ENCODE measurements at regions not wholly inside any gene's neighbourhood (a gene's known extent, or its start where the extent isn't known, plus 50 kb on each side); places are given as distances from the start of the nearest gene placed in this dataset.

DNA sequence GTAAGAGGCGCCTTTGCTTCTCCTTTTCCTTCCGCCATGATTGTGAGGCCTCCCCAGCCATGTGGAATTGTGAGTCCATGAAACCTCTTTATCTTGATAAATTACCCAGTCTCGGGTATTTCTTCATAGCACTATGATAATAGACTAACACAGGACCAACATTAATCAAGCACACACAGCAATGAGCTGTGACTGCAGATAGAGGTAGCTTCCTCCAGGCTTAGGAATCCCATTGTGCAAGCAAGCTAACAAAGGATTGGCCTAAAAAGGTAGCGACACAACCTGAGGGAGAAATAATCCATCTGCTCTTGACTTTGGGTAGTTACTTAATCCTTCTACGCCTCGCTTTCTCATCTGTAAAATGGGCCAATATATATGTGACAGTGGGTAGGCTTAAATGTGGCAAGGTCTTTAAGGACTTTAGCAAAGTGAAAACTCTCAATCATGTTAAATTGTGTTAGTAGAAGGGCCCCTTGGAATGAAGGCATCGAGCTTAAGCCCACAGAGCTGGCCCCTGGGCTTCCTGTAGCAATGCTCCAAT, 393.6 kb downstream of the SOX9 start:
- no peaks in the 10 kb centered on the region for H3K27me3 Mint-ChIP-seq (ENCODE audit: insufficient read depth, unreplicated experiment)
- Histone ChIP-seq H3K9me3 (no peaks in the 10 kb centered on the region), H3K4me3 (ENCODE audit: low read depth, low read length) (no peak overlapping the region), H3K27me3 (replicated peaks; ENCODE audit: control insufficient read depth, insufficient read depth, low read length) (no peaks in the 10 kb centered on the region), H3K4me1 (peaks cover 37% of the 10 kb centered on the region), H3K36me3 (ENCODE audit: control insufficient read depth, insufficient read depth, low read length) (no peaks in the 10 kb centered on the region)
- intact Hi-C loops (cut with micrococcal nuclease; ENCODE audit: unreplicated experiment), result no loop called here
- H3K4me1 Mint-ChIP-seq (ENCODE audit: low read depth, unreplicated experiment), result peaks cover 27% of the 10 kb centered on the region
- ChIA-PET CTCF (no interaction called here), POLR2A (no interaction called here)
- peak overlapping the region; percentile 67 for H3K27ac Mint-ChIP-seq (ENCODE audit: unreplicated experiment)
- BruUV-seq (replicated peaks), result no TSS peak
- TF ChIP-seq, protein P1, sequence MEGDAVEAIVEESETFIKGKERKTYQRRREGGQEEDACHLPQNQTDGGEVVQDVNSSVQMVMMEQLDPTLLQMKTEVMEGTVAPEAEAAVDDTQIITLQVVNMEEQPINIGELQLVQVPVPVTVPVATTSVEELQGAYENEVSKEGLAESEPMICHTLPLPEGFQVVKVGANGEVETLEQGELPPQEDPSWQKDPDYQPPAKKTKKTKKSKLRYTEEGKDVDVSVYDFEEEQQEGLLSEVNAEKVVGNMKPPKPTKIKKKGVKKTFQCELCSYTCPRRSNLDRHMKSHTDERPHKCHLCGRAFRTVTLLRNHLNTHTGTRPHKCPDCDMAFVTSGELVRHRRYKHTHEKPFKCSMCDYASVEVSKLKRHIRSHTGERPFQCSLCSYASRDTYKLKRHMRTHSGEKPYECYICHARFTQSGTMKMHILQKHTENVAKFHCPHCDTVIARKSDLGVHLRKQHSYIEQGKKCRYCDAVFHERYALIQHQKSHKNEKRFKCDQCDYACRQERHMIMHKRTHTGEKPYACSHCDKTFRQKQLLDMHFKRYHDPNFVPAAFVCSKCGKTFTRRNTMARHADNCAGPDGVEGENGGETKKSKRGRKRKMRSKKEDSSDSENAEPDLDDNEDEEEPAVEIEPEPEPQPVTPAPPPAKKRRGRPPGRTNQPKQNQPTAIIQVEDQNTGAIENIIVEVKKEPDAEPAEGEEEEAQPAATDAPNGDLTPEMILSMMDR (IDR thresholded peaks at IDR 0.05; ENCODE audit: insufficient read depth in 1 of 2, low read depth in 1 of 2, low read length in 1 of 2, severe bottlenecking in 1 of 2, unreplicated experiment in 1 of 2), result no peak
- H3K9me3 Mint-ChIP-seq (ENCODE audit: unreplicated experiment), result no peaks in the 10 kb centered on the region
- no peak overlapping the region for H3K4me3 Mint-ChIP-seq (ENCODE audit: unreplicated experiment)
- no peaks in the 10 kb centered on the region for H3K36me3 Mint-ChIP-seq (ENCODE audit: insufficient read depth, unreplicated experiment)
- DNase-seq, result no peak

DNA sequence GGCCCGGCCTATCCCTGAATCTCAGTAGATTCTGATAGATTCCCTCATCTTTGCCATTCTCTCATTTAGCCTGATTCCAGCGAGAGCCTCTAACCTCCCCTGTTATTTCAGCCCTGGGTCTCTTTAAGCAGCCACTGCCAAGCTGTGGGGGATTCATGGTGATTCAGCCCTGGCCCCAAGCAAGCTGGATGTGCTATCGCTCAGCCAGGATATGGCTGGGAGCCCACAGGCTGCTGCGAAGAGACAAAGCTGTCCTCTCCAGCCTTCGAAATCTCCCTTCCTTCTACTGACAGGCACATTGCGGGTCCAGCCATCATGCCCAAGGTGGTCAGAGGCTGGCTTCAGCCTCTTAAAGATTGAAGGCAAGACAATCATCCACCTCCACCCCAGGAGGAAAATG, 394.1 kb downstream of the SOX9 start:
- no peaks in the 10 kb centered on the region for H3K36me3 ChIP-seq (ENCODE audit: control insufficient read depth, insufficient read depth, low read length)
- H3K4me3 ChIP-seq (ENCODE audit: low read depth, low read length), result no peak overlapping the region
- no TSS peak for BruUV-seq (replicated peaks)
- H3K27me3 ChIP-seq (replicated peaks; ENCODE audit: control insufficient read depth, insufficient read depth, low read length), result no peaks in the 10 kb centered on the region
- ChIA-PET POLR2A (no interaction called here), CTCF (no interaction called here)
- TF ChIP-seq, protein P1 (IDR thresholded peaks at IDR 0.05; ENCODE audit: insufficient read depth in 1 of 2, low read depth in 1 of 2, low read length in 1 of 2, severe bottlenecking in 1 of 2, unreplicated experiment in 1 of 2), result no peak
- intact Hi-C loops (cut with micrococcal nuclease; ENCODE audit: unreplicated experiment), result loop anchor here (5.0 kb wide), 1 partner anchor 393 kb away; the partner anchor contains the start of gene SOX9
- no peaks in the 10 kb centered on the region for H3K9me3 ChIP-seq
- no peak overlapping the region for H3K4me3 Mint-ChIP-seq (ENCODE audit: unreplicated experiment)
- H3K4me1 ChIP-seq, result peaks cover 41% of the 10 kb centered on the region
- no peaks in the 10 kb centered on the region for H3K27me3 Mint-ChIP-seq (ENCODE audit: insufficient read depth, unreplicated experiment)
- H3K4me1 Mint-ChIP-seq (ENCODE audit: low read depth, unreplicated experiment), result peaks cover 27% of the 10 kb centered on the region
- H3K9me3 Mint-ChIP-seq (ENCODE audit: unreplicated experiment), result no peaks in the 10 kb centered on the region
- H3K27ac Mint-ChIP-seq (ENCODE audit: unreplicated experiment), result peak overlapping the region; percentile 67
- no peaks in the 10 kb centered on the region for H3K36me3 Mint-ChIP-seq (ENCODE audit: insufficient read depth, unreplicated experiment)
- DNase-seq, result no peak

DNA sequence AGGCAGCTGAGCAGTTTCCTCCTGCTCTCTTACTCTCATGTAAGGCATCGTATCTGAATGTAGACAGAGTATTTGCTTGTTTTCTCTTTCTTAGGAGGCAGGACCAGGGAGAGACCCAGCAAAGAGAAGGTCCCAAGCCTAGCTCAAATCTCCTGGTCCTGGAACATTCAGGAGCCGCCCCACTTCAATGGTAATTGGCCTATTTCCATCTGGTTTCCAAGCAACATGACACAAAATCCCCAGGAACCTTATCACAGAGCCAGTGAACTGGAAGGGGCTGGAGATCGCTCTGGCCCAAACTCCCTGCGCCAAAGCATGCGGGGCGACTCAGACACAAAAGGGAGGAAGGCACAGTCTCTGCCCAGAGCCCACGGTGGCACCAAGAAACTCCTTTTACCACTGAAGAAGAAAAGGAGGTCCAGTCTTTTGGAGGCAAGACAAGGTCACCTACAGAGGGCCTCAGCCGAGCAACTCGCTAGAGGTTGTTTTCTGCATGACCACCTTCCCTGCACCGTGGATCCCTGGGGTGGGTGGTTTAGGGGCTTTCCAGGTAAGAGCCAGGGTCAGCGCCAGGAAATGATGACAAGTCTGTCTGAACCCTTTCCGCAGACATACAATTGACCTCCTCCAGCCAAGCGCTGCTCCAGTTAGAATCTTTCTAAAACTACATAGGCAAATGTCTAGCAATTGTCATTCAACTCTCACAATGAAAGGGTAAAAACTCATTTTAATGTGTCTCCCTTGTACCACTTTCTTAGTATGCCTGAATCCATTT, 394.7 kb downstream of the SOX9 start:
- H3K9me3 ChIP-seq, result no peaks in the 10 kb centered on the region
- Mint-ChIP-seq H3K4me1 (ENCODE audit: low read depth, unreplicated experiment) (peaks cover 27% of the 10 kb centered on the region), H3K36me3 (ENCODE audit: insufficient read depth, unreplicated experiment) (no peaks in the 10 kb centered on the region), H3K9me3 (ENCODE audit: unreplicated experiment) (no peaks in the 10 kb centered on the region), H3K27me3 (ENCODE audit: insufficient read depth, unreplicated experiment) (no peaks in the 10 kb centered on the region), H3K4me3 (ENCODE audit: unreplicated experiment) (no peak overlapping the region), H3K27ac (ENCODE audit: unreplicated experiment) (no peak overlapping the region)
- intact Hi-C loops (cut with micrococcal nuclease; ENCODE audit: unreplicated experiment), result loop anchor here (5.0 kb wide), 1 partner anchor 393 kb away; the partner anchor contains the start of gene SOX9
- ChIA-PET POLR2A (no interaction called here), CTCF (no interaction called here)
- H3K4me3 ChIP-seq (ENCODE audit: low read depth, low read length), result no peak overlapping the region
- TF ChIP-seq, protein P1 (IDR thresholded peaks at IDR 0.05; ENCODE audit: insufficient read depth in 1 of 2, low read depth in 1 of 2, low read length in 1 of 2, severe bottlenecking in 1 of 2, unreplicated experiment in 1 of 2), result no peak
- H3K36me3 ChIP-seq (ENCODE audit: control insufficient read depth, insufficient read depth, low read length), result no peaks in the 10 kb centered on the region
- H3K4me1 ChIP-seq, result peaks cover 46% of the 10 kb centered on the region
- no peaks in the 10 kb centered on the region for H3K27me3 ChIP-seq (replicated peaks; ENCODE audit: control insufficient read depth, insufficient read depth, low read length)
- no peak for DNase-seq
- BruUV-seq (replicated peaks), result no TSS peak

All from Caco-2 (cell line).